GM12865 (cell line): ENCODE measurements at regions not wholly inside any gene's neighbourhood (a gene's known extent, or its start where the extent isn't known, plus 50 kb on each side); places are given as distances from the start of the nearest gene placed in this dataset.

Source experiments
- DNase-seq: peaks from one replicate; pipeline ENCODE4 v3.0.0; 2010; ENCODE audit warnings: low read depth
- H3K4me3 ChIP-seq: 2 replicates; pipeline ENCODE4 v1.5.1; 2011; ENCODE audit warnings: mild to moderate bottlenecking, low read depth, low read length, control low read depth
- TF ChIP-seq, protein P1 (sequence below): IDR thresholded peaks from 2 replicates; pipeline ENCODE4 v1.5.1; 2011; ENCODE audit warnings: low read length, control low read depth, low read depth, inconsistent platforms; ENCODE audit not compliant: insufficient read depth; ENCODE audit errors: missing control alignments

DNA sequence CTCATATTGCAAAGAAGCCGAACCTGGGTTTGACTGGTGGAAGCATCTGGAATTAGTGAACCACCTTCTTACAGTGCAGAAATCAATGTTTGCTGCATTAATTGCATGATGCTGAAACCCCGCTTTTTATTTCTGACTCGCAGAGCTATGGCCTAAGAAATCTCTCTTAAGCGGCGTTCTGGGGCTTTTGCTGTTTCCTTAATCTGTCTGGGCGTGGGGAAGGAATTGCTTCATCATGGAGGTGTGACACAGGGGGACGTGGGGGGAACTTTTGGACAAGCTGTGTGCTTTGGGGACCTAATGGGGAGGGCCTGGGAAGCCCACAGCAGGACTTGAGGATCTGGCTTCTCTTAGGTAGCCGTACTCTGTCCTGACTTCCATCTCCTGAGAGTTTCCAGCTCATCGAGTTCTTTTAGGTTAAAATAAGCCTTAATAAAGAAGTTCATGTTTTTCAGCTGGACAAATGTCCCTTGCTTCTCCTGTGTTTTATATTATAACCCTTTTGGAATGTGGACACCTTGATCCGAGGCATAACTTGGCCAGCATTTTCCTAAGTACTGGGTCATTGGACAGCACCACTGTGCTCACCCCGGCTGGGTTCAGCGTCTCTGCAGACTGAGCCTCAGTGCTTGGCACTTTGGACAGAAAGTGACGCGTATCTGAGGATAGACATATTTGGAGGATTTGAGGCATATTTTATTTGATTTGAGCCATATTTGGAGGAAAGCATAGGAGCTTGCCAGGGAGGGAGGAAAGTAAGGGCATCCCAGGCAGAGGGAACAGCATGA, 192.1 kb upstream of the MYL2 start:
- no peak for DNase-seq
- H3K4me3 ChIP-seq: no peak overlapping the region
- TF ChIP-seq, protein P1, sequence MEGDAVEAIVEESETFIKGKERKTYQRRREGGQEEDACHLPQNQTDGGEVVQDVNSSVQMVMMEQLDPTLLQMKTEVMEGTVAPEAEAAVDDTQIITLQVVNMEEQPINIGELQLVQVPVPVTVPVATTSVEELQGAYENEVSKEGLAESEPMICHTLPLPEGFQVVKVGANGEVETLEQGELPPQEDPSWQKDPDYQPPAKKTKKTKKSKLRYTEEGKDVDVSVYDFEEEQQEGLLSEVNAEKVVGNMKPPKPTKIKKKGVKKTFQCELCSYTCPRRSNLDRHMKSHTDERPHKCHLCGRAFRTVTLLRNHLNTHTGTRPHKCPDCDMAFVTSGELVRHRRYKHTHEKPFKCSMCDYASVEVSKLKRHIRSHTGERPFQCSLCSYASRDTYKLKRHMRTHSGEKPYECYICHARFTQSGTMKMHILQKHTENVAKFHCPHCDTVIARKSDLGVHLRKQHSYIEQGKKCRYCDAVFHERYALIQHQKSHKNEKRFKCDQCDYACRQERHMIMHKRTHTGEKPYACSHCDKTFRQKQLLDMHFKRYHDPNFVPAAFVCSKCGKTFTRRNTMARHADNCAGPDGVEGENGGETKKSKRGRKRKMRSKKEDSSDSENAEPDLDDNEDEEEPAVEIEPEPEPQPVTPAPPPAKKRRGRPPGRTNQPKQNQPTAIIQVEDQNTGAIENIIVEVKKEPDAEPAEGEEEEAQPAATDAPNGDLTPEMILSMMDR: no peak

DNA sequence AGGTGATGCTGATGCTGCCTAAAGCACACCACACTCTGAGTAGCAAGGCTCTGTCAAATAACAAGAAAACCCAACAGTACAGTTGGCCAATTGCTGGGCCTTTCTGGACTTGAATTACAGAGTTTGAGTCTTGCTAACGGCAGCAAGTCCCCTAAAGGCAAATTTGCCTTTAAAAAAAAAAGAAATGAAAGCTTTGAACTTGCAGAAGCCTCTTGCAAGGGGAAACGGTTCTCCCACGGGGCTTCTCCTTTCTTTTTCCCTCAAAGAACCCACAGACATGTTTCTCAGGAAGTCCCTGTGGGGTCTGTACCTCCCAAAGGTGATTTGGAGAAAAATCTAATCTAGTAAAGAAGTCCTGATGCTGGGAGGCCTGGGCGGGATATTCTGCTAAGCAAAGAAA, 191.3 kb upstream of the MYL2 start:
- TF ChIP-seq, protein P1: no peak
- H3K4me3 ChIP-seq: no peak overlapping the region
- no peak for DNase-seq

DNA sequence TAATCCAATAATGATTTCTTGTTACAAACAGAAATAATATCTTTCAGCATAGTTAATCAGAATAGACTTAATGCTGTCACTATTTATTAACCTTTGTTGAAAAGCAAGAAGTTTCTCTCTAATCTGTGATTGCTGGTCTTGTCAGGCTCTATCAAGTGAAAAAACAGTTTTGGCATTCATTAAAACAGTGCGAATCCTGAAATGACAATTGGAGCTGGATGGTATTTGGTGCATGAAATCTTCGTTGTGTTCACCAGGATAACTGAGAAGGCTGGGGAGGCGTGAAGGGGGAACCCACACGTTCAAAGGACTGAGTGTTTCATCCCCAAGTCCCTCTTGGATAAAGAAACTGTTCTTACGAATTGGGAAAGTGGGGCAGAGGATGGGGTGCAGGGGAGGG, 190.2 kb upstream of the MYL2 start:
- H3K4me3 ChIP-seq: no peak overlapping the region
- TF ChIP-seq, protein P1: no peak
- DNase-seq: no peak

DNA sequence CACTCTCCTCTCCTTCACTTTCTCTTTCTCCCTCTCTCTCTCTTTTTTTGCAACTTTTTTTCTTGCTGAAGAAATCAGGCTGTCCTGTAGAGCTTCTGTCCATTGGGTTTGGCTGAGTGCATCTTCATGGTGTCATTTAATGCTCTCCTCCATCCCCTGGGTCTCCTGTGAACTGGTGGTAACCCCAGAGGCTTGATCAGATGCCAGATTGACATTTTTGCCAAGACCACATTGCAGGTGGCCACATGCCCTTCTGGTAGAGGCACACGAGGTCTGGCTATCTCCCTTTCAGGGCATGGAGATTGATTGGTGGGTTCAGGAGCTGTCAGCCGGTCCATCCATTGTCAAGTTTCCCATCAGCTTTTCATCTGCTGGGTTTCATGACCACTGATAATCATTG, 188.3 kb upstream of the MYL2 start:
- H3K4me3 ChIP-seq: no peak overlapping the region

DNA sequence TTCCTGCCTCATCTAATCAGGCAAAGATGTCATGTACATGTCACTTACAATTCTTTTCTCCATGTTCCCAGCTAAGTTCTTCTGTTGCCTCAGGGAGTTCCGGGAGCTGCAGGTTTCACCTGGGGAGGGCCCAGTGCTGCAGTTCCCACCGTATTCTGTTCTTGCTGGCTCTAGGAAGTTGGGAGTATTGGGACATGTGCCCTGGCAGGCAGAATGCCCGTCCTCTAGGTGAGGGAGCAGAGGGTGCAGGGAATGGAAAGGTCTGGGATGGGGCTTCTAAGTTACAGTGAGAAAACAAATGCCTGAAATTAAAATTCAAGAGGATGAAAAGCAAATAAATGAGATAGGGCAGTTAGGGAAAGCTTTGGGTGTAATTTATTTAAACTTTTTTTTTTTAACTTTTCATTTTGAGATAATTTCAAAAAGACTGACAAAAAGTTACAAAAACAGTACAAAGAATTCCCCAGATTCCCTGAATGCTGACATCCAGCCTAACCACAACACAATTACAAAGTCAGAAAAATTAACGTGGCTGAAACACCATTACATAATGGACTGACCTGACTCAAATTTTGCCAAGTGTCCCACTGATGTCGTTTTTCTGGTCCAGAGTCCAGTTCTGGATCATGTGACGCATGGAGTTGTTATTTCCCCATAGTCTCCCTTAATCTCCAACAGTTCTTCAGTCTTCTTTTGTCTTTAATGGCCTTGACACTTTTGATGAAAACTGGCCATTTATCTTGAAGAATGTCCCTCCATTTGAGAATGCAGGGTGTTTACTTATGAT, 187.2 kb upstream of the MYL2 start:
- TF ChIP-seq, protein P1: no peak
- DNase-seq: no peak
- H3K4me3 ChIP-seq: no peak overlapping the region

More for the DNA sequence above, 188.3 kb upstream of the MYL2 start:
- TF ChIP-seq, protein P1: no peak
- no peak for DNase-seq

DNA sequence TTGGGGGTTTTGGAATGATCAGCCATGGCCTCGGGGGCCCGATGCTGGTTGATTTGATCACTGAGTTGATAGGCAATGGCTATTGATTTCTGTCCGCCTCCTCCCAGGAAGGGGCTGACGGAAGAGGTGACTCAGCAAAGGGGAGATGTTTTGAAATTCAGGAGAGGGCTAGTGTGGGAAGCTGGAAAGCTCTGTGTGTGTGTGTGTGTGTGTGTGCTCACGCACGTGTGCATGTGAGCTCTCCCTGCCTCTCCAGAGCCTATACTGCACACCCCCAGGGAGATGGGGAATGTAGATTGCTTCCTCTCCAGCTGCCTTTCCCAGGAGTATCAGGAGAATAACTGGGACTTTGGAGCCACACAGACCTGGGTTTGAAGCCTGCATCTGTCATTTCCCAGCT, 184.9 kb upstream of the MYL2 start:
- no peak overlapping the region for H3K4me3 ChIP-seq
- TF ChIP-seq, protein P1: no peak
- no peak for DNase-seq
